Peyer's patch (tissue), 4 donors: ENCODE measurements at regions not wholly inside any gene's neighbourhood (a gene's known extent, or its start where the extent isn't known, plus 50 kb on each side); places are given as distances from the start of the nearest gene placed in this dataset.

Experiments used
- DNase-seq, 3 donors: peaks; one replicate each; pipeline ENCODE4 v3.0.0-alpha.2; 2017 to 2019
- H3K27ac ChIP-seq, 4 donors: fragments of 200-600 bp; sonication (generic); one replicate each; pipeline ENCODE4 v1.5.1; 2016 to 2019
- H3K27me3 ChIP-seq, 2 donors: fragments of 200-600 bp; sonication (generic); one replicate each; pipeline ENCODE4 v1.5.1; 2019
- H3K36me3 ChIP-seq, 3 donors: fragments of 200-600 bp; sonication (generic); one replicate each; pipeline ENCODE4 v1.5.1; 2016 to 2019
- H3K4me1 ChIP-seq, 4 donors: fragments of 200-600 bp; sonication (generic); one replicate each; pipeline ENCODE4 v1.5.1; 2016 to 2019
- H3K4me3 ChIP-seq, 4 donors: fragments of 200-600 bp; sonication (generic); 1 replicate in 3 of 4; 2 replicates in 1 of 4; pipeline ENCODE4 v1.5.1; 2016 to 2019; ENCODE audit warnings: mild to moderate bottlenecking in 1 of 4
- H3K9me3 ChIP-seq, 4 donors: fragments of 200-600 bp; sonication (generic); one replicate each; pipeline ENCODE4 v1.5.1; 2016 to 2019; ENCODE audit warnings: mild to moderate bottlenecking in 1 of 4
- POLR2A ChIP-seq, 2 donors: fragments of 450-650 bp; IDR thresholded peaks; one replicate each; pipeline ENCODE4 v1.5.1; 2017; ENCODE audit warnings: antibody characterized with exemption in 2 of 2, mild to moderate bottlenecking in 2 of 2, moderate library complexity in 2 of 2
- TF ChIP-seq, protein P1 (sequence below), 6 experiments: fragments of 450-650 bp in 4 of 6; fragments of 200-600 bp in 2 of 6; sonication (generic) in 1 of 6; IDR thresholded peaks; one replicate each; pipeline ENCODE4 v1.5.1; 2017 to 2019; ENCODE audit warnings: antibody characterized with exemption in 6 of 6, mild to moderate bottlenecking in 3 of 6, moderate library complexity in 1 of 6

DNA sequence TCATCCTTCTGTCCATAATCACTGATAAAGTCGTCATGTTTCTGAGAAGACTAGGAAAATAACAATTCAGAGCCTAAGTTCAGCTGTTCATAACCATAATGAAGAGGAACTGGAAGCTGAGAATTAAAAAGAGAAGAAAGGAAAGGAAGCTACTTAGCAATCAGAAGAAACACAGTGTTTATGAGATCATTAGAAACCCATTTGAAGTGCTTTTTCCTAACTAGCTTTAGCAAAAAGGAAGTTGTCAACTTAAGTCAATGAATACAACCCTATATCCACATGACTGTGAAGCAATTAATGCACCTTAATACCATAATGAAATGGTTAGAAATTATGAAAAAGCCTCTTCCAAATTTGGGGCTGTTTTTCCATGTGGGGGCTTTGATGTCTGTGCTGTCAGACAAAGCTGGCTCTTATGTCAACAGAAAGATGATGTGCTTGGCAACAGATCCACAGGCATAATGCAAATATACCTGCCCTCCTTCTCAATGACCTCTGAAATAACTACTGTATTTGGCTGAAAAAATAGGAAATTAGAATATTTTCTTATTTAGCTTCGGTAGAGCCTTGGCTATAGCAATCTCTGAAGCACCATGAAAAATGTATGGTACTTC lies 463.5 kb downstream of the RASEF start:
- Histone ChIP-seq H3K27me3 (no peaks in the 10 kb centered on the region), H3K27ac (no peak overlapping the region), H3K9me3 (no peaks in the 10 kb centered on the region), H3K36me3 (no peaks in the 10 kb centered on the region), H3K4me3 (no peak overlapping the region), H3K4me1 (no peaks in the 10 kb centered on the region)
- no peak for DNase-seq
- TF ChIP-seq POLR2A (IDR thresholded peaks at IDR 0.05): no peak

GRCh38 chr9:82600536-82601292 lies 462.2 kb downstream of the RASEF start:
- Histone ChIP-seq H3K4me1 (no peaks in the 10 kb centered on the region), H3K27me3 (no peaks in the 10 kb centered on the region), H3K36me3 (no peaks in the 10 kb centered on the region), H3K4me3 (no peak overlapping the region), H3K9me3 (no peaks in the 10 kb centered on the region), H3K27ac (no peak overlapping the region)
- DNase-seq: no peak
- TF ChIP-seq POLR2A (IDR thresholded peaks at IDR 0.05): no peak
- TF ChIP-seq, protein P1, sequence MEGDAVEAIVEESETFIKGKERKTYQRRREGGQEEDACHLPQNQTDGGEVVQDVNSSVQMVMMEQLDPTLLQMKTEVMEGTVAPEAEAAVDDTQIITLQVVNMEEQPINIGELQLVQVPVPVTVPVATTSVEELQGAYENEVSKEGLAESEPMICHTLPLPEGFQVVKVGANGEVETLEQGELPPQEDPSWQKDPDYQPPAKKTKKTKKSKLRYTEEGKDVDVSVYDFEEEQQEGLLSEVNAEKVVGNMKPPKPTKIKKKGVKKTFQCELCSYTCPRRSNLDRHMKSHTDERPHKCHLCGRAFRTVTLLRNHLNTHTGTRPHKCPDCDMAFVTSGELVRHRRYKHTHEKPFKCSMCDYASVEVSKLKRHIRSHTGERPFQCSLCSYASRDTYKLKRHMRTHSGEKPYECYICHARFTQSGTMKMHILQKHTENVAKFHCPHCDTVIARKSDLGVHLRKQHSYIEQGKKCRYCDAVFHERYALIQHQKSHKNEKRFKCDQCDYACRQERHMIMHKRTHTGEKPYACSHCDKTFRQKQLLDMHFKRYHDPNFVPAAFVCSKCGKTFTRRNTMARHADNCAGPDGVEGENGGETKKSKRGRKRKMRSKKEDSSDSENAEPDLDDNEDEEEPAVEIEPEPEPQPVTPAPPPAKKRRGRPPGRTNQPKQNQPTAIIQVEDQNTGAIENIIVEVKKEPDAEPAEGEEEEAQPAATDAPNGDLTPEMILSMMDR (IDR thresholded peaks at IDR 0.05): no peak

DNA sequence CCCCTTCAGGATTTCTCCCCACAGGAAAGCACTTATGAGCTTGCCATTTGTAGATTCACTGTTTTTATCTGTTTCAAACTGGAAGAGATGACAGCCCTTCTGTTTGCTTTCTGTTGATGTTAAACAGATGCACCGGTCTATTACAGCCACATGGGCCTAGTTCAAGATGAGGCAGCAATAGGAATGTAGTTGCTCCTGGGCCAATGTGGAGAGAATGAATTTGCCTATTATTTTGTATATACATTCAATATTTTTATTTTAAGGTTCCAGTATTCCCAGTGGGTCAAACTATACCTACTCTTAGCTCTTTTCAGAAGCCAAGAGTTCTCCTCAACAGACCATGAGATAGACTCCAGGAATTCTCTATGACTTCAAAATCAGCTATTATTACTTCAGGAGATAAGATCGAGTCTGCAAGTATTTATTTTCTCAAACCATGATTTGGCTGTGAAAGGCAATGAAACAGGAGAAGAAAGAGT lies 461.6 kb downstream of the RASEF start:
- no peaks in the 10 kb centered on the region for H3K4me1 ChIP-seq

DNA sequence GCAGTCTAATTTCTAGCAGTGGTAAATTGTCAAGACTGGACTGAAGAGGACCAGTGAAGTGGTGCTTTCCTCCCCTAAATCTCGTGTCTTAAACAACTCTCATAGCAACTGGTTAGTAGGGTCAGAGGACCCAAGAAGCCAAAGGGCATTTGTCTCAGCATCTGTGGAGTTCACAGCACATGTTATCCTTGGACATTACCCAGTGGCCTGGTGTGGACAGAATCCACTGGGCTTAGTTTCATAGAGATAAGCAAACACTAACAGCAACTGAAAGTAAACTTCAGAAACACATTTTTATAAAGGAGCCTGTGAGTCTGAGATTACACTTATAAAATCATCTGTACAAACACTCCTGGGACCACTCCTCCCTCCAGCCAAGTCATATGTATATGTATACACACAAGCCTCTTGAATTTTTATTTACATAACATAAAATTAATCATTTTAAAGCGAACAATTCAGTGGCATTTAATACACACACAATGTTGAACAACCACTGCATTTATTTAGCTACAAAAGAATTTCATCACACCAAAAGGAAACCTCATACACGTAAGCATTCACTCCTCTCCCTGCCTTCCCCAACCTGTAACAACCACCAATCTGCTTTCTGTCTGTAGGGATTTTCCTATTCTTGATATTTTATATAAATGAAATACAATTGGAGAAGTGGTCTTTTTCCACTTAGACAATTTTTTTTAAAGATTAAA lies 457.8 kb downstream of the RASEF start:
- TF ChIP-seq, protein P1 (IDR thresholded peaks at IDR 0.05): no peak
- TF ChIP-seq POLR2A (IDR thresholded peaks at IDR 0.05): no peak
- Histone ChIP-seq H3K36me3 (no peaks in the 10 kb centered on the region), H3K4me1 (no peaks in the 10 kb centered on the region), H3K27me3 (no peaks in the 10 kb centered on the region), H3K27ac (no peak overlapping the region), H3K9me3 (no peaks in the 10 kb centered on the region), H3K4me3 (no peak overlapping the region)
- no peak for DNase-seq

More for the DNA sequence above, 461.6 kb downstream of the RASEF start:
- no peaks in the 10 kb centered on the region for H3K9me3 ChIP-seq
- H3K27me3 ChIP-seq: no peaks in the 10 kb centered on the region
- TF ChIP-seq, protein P1 (IDR thresholded peaks at IDR 0.05): no peak
- TF ChIP-seq POLR2A (IDR thresholded peaks at IDR 0.05): no peak
- H3K27ac ChIP-seq: no peak overlapping the region
- DNase-seq: no peak
- no peak overlapping the region for H3K4me3 ChIP-seq
- no peaks in the 10 kb centered on the region for H3K36me3 ChIP-seq

- H3K36me3 ChIP-seq: no peaks in the 10 kb centered on the region
- no peak for DNase-seq
- no peaks in the 10 kb centered on the region for H3K4me1 ChIP-seq
- H3K4me3 ChIP-seq: no peak overlapping the region
- H3K27ac ChIP-seq: no peak overlapping the region
- H3K27me3 ChIP-seq: no peaks in the 10 kb centered on the region
- TF ChIP-seq POLR2A (IDR thresholded peaks at IDR 0.05): no peak
- TF ChIP-seq, protein P1 (IDR thresholded peaks at IDR 0.05): no peak
- no peaks in the 10 kb centered on the region for H3K9me3 ChIP-seq
These were observed 457.3 kb downstream of the RASEF start for GRCh38 chr9:82605657-82606031.

DNA sequence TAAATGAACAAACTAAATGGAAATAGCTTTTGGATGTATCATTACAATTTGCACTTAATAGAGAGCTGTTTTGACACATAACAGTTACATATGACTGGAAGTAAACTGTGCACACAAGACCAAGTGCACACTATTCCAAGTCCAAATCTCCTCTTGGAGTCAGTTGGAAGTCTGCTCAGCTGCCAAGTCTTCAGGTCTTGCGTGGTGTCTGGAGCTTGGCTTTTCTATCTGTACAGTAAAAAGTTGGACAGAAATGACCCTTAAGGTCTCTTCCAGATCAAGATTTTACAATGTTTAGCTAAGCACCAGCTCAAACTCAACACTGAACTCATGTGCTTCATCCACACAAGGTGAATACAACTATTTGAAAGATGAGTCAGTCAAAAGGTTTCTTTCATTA lies 456.9 kb downstream of the RASEF start:
- Histone ChIP-seq H3K36me3 (no peaks in the 10 kb centered on the region), H3K4me3 (no peak overlapping the region), H3K27ac (no peak overlapping the region), H3K27me3 (no peaks in the 10 kb centered on the region), H3K4me1 (no peaks in the 10 kb centered on the region), H3K9me3 (no peaks in the 10 kb centered on the region)
- TF ChIP-seq, protein P1 (IDR thresholded peaks at IDR 0.05): no peak
- DNase-seq: no peak
